Endothelial cell of umbilical vein (primary cell): ENCODE measurements at regions not wholly inside any gene's neighbourhood (a gene's known extent, or its start where the extent isn't known, plus 50 kb on each side); places are given as distances from the start of the nearest gene placed in this dataset.

Experiments used
- BruUV-seq: library from RNA; stranded (reverse); fragments of 400-500 nt; replicated peaks from 2 replicates; lab custom pipeline; 2021; lab: Mats Ljungman, UMichigan
- CTCF ChIA-PET: fragments of 300-600, 350-600 bp; sonication (Branson Sonifier 250); formaldehyde crosslinking; loops from one replicate; lab custom pipeline; 2021; ENCODE audit warnings: antibody characterized with exemption, inconsistent platforms; lab: Charles Lee
- POLR2A ChIA-PET: fragments of 300-600, 350-600 bp; sonication (Branson Sonifier 250); formaldehyde crosslinking; loops from one replicate; lab custom pipeline; 2021; ENCODE audit warnings: antibody characterized with exemption, inconsistent platforms; lab: Charles Lee
- DNase-seq: peaks from one replicate; pipeline ENCODE4 v3.0.0-alpha.2; 2011; ENCODE audit warnings: low read depth, low spot score
- FAIRE-seq: peaks from 2 replicates; lab custom pipeline; 2011; peaks lifted over from hg19 to GRCh38; lab: Jason Lieb, UNC
- H2AFZ ChIP-seq: 2 replicates; pipeline ENCODE4 v1.6.0; 2012; ENCODE audit warnings: low read depth, low read length, control low read depth, inconsistent platforms
- H3K27ac ChIP-seq: 2 replicates; pipeline ENCODE4 v1.5.1; 2011; ENCODE audit warnings: low read depth, mild to moderate bottlenecking, control low read depth, low read length, moderate library complexity; ENCODE audit not compliant: insufficient read depth
- H3K27me3 ChIP-seq, 2 experiments: 2 replicates each; pipeline versions ENCODE4 v1.6.0 to v1.6.1; 2011; ENCODE audit warnings: low read length in 2 of 2, mixed read lengths in 1 of 2; ENCODE audit not compliant: control insufficient read depth in 2 of 2, insufficient read depth in 2 of 2
- H3K36me3 ChIP-seq, 2 experiments: 2 replicates in 1 of 2; 3 replicates in 1 of 2; pipeline ENCODE4 v1.5.1; 2011; ENCODE audit warnings: low read length in 2 of 2, mild to moderate bottlenecking in 1 of 2, moderate library complexity in 1 of 2; ENCODE audit not compliant: control insufficient read depth in 2 of 2, insufficient read depth in 2 of 2; ENCODE audit errors: extremely low read depth in 1 of 2
- H3K4me1 ChIP-seq: 3 replicates; pipeline ENCODE4 v1.5.1; 2011; ENCODE audit warnings: mild to moderate bottlenecking, low read length; ENCODE audit not compliant: control insufficient read depth, insufficient read depth; ENCODE audit errors: extremely low read depth
- H3K4me2 ChIP-seq: 2 replicates; pipeline ENCODE4 v1.6.1; 2011; ENCODE audit warnings: low read length, control low read depth, mixed read lengths; ENCODE audit not compliant: insufficient read depth
- H3K4me3 ChIP-seq, 3 experiments: fragments of 200-600 bp in 1 of 3; sonication (generic), shearing (Covaris generic) in 1 of 3; replicated peaks in 1 of 3; 2 replicates each; pipeline ENCODE4 v1.5.1; 2011 to 2016; ENCODE audit warnings: control low read depth in 3 of 3, low read length in 3 of 3, mild to moderate bottlenecking in 2 of 3, inconsistent platforms in 1 of 3, low read depth in 1 of 3, moderate library complexity in 1 of 3; ENCODE audit not compliant: insufficient read depth in 1 of 3
- H3K79me2 ChIP-seq: 2 replicates; pipeline ENCODE4 v1.6.0; 2012; ENCODE audit warnings: low read length, inconsistent platforms; ENCODE audit not compliant: control insufficient read depth, insufficient read depth
- H3K9ac ChIP-seq: replicated peaks from 2 replicates; pipeline ENCODE3; 2011; ENCODE audit warnings: low read length, control low read depth; ENCODE audit not compliant: insufficient read depth; ENCODE audit errors: extremely low read depth
- H3K9me1 ChIP-seq: replicated peaks from 3 replicates; pipeline ENCODE4 v1.6.0; 2011; ENCODE audit warnings: mild to moderate bottlenecking, low read length; ENCODE audit not compliant: control insufficient read depth, insufficient read depth; ENCODE audit errors: extremely low read depth
- H3K9me3 ChIP-seq: replicated peaks from 2 replicates; pipeline ENCODE4 v1.5.1; 2012; ENCODE audit warnings: low read length, inconsistent platforms; ENCODE audit not compliant: control insufficient read depth, insufficient read depth
- H4K20me1 ChIP-seq: replicated peaks from 2 replicates; pipeline ENCODE3; 2011; ENCODE audit warnings: mild to moderate bottlenecking, low read length; ENCODE audit not compliant: control insufficient read depth, insufficient read depth; ENCODE audit errors: extremely low read depth
- EZH2 ChIP-seq: IDR thresholded peaks from 2 replicates; pipeline ENCODE4 v1.6.1; 2012; ENCODE audit warnings: borderline replicate concordance, low read depth, mild to moderate bottlenecking, moderate library complexity, low read length, inconsistent platforms; ENCODE audit not compliant: severe bottlenecking
- FOS ChIP-seq: IDR thresholded peaks from 2 replicates; pipeline ENCODE4 v1.6.1; 2011; ENCODE audit warnings: mild to moderate bottlenecking, low read length, moderate library complexity, borderline replicate concordance; ENCODE audit not compliant: insufficient read depth
- GATA2 ChIP-seq: IDR thresholded peaks from 2 replicates; pipeline ENCODE4 v1.7.0; 2011; ENCODE audit warnings: low read depth, mild to moderate bottlenecking, moderate library complexity, mixed read lengths, low read length; ENCODE audit not compliant: insufficient read length, insufficient read depth
- JUN ChIP-seq: IDR thresholded peaks from 2 replicates; pipeline ENCODE4 v1.6.1; 2011; ENCODE audit warnings: borderline replicate concordance, low read depth; ENCODE audit not compliant: insufficient read length, insufficient read depth
- MAX ChIP-seq: IDR thresholded peaks from 2 replicates; pipeline ENCODE4 v1.6.1; 2011; ENCODE audit not compliant: insufficient read depth, insufficient read length
- MYC ChIP-seq: IDR thresholded peaks from one replicate; pipeline ENCODE4 v1.6.1; 2011; ENCODE audit warnings: mild to moderate bottlenecking, low read depth, low read length
- POLR2A ChIP-seq: IDR thresholded peaks from 2 replicates; pipeline ENCODE4 v1.6.1; 2012; ENCODE audit warnings: low read depth, mild to moderate bottlenecking, control low read depth, low read length
- POLR2AphosphoS5 ChIP-seq: IDR thresholded peaks from 2 replicates; pipeline ENCODE4 v1.6.1; 2012; ENCODE audit warnings: low read depth, mild to moderate bottlenecking, control low read depth, low read length, moderate library complexity; ENCODE audit not compliant: insufficient read depth
- dilution Hi-C: fragments of 300-500 bp; cut with MboI; formaldehyde crosslinking; loops from one replicate; pipeline ENCODE4 v1.15.0; 2019; ENCODE audit warnings: low sequenced_read_pairs; ENCODE audit not compliant: extremely low pct_ligation_motif_present
- intact Hi-C: fragments of 100-400 bp; cut with micrococcal nuclease; formaldehyde crosslinking; loops from one replicate; pipeline ENCODE4 v1.10.0; 2022
- TF ChIP-seq, protein P1 (sequence below), 2 donors: IDR thresholded peaks; 1 replicate in 1 of 2; 2 replicates in 1 of 2; pipeline ENCODE4 v1.5.1; 2011; ENCODE audit warnings: low read length in 2 of 2, mild to moderate bottlenecking in 2 of 2, moderate library complexity in 2 of 2, control low read depth in 1 of 2, inconsistent platforms in 1 of 2, low read depth in 1 of 2; ENCODE audit not compliant: insufficient read depth in 1 of 2; ENCODE audit errors: extremely low read depth in 1 of 2

DNA sequence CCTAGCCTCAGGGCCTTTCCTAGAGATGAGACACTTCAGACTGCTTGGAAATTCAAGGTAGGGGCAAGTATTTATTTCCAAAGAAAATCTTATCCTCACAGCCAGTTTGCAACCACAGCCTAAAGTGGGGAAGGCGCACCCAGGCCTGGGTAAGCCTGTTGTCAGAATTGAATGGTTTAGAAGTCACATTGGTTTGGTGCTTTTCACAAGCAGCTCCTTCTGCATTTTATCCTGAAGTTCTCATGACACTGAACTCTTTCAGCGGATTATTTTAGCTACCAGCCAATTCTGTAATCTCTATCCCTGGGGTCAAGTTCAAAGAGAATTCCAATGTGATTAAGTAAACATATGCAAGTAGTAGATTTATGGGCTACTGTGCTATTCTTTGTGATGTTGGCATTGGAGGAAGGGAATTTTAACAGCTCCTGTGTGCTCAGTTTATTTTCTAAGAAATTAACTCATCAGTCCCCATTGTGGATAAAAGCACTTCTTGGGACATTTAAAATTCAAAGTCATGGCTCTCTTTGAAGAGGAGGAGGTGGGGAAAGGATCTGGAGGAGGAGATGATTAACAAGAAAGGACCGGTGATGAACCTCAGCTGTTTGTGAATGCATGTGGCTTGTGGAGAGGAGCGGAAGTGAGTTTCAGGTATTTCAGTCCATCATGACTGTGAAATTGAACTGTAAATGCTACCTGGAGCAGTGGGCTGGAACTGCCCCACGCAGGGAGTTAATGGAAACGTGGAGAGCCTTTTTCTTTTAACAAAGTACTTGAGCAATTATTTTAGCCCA lies 90.2 kb upstream of the CACUL1 start:
- Histone ChIP-seq H3K27me3 (no peaks in the 10 kb centered on the region), H4K20me1 (no peaks in the 10 kb centered on the region), H3K4me3 (no peak overlapping the region), H3K9ac (no peak overlapping the region), H3K9me3 (no peaks in the 10 kb centered on the region), H3K4me2 (no peak overlapping the region), H3K4me1 (no peaks in the 10 kb centered on the region), H2AFZ (no peak overlapping the region), H3K79me2 (no peaks in the 10 kb centered on the region), H3K36me3 (no peaks in the 10 kb centered on the region), H3K27ac (no peak overlapping the region), H3K9me1 (no peaks in the 10 kb centered on the region)
- CTCF ChIA-PET = interaction anchor here (1.0 to 1.5 kb wide), 2 partner anchors 30 to 276 kb away, joined by 3 to 4 read pairs; no protein-coding TSS in a partner anchor
- POLR2A ChIA-PET = no interaction called here
- dilution Hi-C loops = no loop called here
- no peak for DNase-seq
- BruUV-seq = no TSS peak
- TF ChIP-seq MAX = no peak
- no peak for TF ChIP-seq POLR2A
- TF ChIP-seq EZH2 = no peak
- no peak for TF ChIP-seq POLR2AphosphoS5
- no peak for TF ChIP-seq MYC
- intact Hi-C loops = no loop called here
- no peak for FAIRE-seq

DNA sequence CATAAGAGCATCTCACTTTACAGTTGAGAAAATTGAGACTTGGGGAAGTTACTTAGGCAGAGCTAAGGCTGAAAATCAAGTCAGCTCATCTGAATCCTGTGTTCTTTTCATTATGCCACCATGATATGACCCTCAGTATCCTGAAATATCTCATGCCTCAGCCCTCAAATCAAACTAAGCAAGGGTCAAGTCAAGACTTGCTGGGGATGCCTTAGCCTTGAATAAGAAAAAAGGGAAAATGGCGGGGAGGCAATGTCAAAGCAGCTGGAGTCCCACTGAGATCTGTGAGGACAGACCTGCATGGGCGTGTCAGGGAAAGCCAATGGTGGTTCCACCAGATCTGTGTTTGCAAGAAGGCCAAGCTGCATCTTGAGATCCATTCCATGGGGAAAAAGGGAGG lies 91.0 kb upstream of the CACUL1 start:
- H2AFZ ChIP-seq = no peak overlapping the region
- intact Hi-C loops = no loop called here
- no peak for FAIRE-seq
- CTCF ChIA-PET = interaction anchor here (1.5 kb wide), 1 partner anchor 30 kb away, joined by 3 read pairs; no protein-coding TSS in a partner anchor
- no peaks in the 10 kb centered on the region for H3K9me3 ChIP-seq
- H3K9me1 ChIP-seq = no peaks in the 10 kb centered on the region
- no peaks in the 10 kb centered on the region for H4K20me1 ChIP-seq
- no peak overlapping the region for H3K9ac ChIP-seq
- no TSS peak for BruUV-seq
- TF ChIP-seq, protein P1, sequence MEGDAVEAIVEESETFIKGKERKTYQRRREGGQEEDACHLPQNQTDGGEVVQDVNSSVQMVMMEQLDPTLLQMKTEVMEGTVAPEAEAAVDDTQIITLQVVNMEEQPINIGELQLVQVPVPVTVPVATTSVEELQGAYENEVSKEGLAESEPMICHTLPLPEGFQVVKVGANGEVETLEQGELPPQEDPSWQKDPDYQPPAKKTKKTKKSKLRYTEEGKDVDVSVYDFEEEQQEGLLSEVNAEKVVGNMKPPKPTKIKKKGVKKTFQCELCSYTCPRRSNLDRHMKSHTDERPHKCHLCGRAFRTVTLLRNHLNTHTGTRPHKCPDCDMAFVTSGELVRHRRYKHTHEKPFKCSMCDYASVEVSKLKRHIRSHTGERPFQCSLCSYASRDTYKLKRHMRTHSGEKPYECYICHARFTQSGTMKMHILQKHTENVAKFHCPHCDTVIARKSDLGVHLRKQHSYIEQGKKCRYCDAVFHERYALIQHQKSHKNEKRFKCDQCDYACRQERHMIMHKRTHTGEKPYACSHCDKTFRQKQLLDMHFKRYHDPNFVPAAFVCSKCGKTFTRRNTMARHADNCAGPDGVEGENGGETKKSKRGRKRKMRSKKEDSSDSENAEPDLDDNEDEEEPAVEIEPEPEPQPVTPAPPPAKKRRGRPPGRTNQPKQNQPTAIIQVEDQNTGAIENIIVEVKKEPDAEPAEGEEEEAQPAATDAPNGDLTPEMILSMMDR (IDR thresholded peaks at IDR 0.05; ENCODE audit: extremely low read depth in 1 of 2, insufficient read depth in 1 of 2, low read depth in 1 of 2, low read length in 2 of 2) = no peak
- TF ChIP-seq MYC = no peak
- no peak for TF ChIP-seq MAX
- no peak for TF ChIP-seq GATA2
- no peak for TF ChIP-seq FOS
- no peak for TF ChIP-seq EZH2
- no peak for TF ChIP-seq POLR2AphosphoS5
- no peak for TF ChIP-seq JUN
- TF ChIP-seq POLR2A = no peak
- no peak for DNase-seq
- no peak overlapping the region for H3K4me2 ChIP-seq
- no peaks in the 10 kb centered on the region for H3K27me3 ChIP-seq
- H3K4me1 ChIP-seq = no peaks in the 10 kb centered on the region
- no peak overlapping the region for H3K4me3 ChIP-seq
- H3K27ac ChIP-seq = no peak overlapping the region
- no peaks in the 10 kb centered on the region for H3K79me2 ChIP-seq
- POLR2A ChIA-PET = no interaction called here
- dilution Hi-C loops = no loop called here
- H3K36me3 ChIP-seq = no peaks in the 10 kb centered on the region
